ENCODE measurements at regions not wholly inside any gene's neighbourhood (a gene's known extent, or its start where the extent isn't known, plus 50 kb on each side); places are given as distances from the start of the nearest gene placed in this dataset.

GRCh38 chr4:128540122-128540521 is 252.5 kb upstream of the PGRMC2 start:
- Histone ChIP-seq H3K9ac (ENCODE audit: low read length) (no peak overlapping the region), H3K27ac (ENCODE audit: low read length in 2 of 2) (no peak overlapping the region), H3K79me2 (ENCODE audit: control insufficient read depth, insufficient read depth, low read length) (no peaks in the 10 kb centered on the region), H3K4me3 (ENCODE audit: control extremely low read depth in 1 of 5, extremely low read depth in 1 of 5, insufficient read depth in 1 of 5, low read depth in 2 of 5, low read length in 4 of 5) (no peak overlapping the region), H3K36me3 (replicated peaks in 1 of 2; ENCODE audit: control extremely low read depth in 1 of 2, control insufficient read depth in 1 of 2, extremely low read depth in 1 of 2, insufficient read depth in 2 of 2, low read length in 1 of 2) (no peaks in the 10 kb centered on the region), H4K20me1 (ENCODE audit: control insufficient read depth, insufficient read depth, low read length, poor library complexity, severe bottlenecking) (no peaks in the 10 kb centered on the region), H3K9me3 (ENCODE audit: control extremely low read depth in 1 of 3, control insufficient read depth in 2 of 3, insufficient read depth in 1 of 3, low read length in 2 of 3) (peaks cover 0 to 7% (median 0%) of the 10 kb centered on the region in 3 donors), H3K4me2 (replicated peaks; ENCODE audit: low read depth, low read length, poor library complexity, severe bottlenecking) (no peak overlapping the region), H3K4me1 (ENCODE audit: control insufficient read depth in 2 of 2, insufficient read depth in 2 of 2, low read length in 2 of 2) (no peaks in the 10 kb centered on the region), H3K27me3 (replicated peaks in 1 of 4; ENCODE audit: control extremely low read depth in 1 of 4, control insufficient read depth in 3 of 4, insufficient read depth in 4 of 4, low read length in 3 of 4) (no peaks in the 10 kb centered on the region), H2AFZ (ENCODE audit: insufficient read depth, low read depth, low read length, poor library complexity, severe bottlenecking) (no peak overlapping the region)
- TF ChIP-seq EZH2 (IDR thresholded peaks at IDR 0.05; ENCODE audit: borderline replicate concordance, insufficient read depth, low read depth, low read length, poor library complexity, severe bottlenecking) (no peak), CTCF (IDR thresholded peaks at IDR 0.05) (no peak)
- ChIA-PET POLR2A (no interaction called here), CTCF (no interaction called here)
- Mint-ChIP-seq H3K27me3 (peaks cover 7% of the 10 kb centered on the region), H3K4me1 (no peaks in the 10 kb centered on the region), H3K4me3 (no peak overlapping the region), H3K27ac (no peak overlapping the region), H3K9me3 (ENCODE audit: insufficient read depth) (no peaks in the 10 kb centered on the region)
- WGBS (ENCODE audit: insufficient coverage) = 90% methylated on average over 1 of the region's 3 CpGs
- DNase-seq = no peak
- intact Hi-C loops (cut with micrococcal nuclease) = no loop called here
- no peak for ATAC-seq (ENCODE audit: low read depth)

DNA sequence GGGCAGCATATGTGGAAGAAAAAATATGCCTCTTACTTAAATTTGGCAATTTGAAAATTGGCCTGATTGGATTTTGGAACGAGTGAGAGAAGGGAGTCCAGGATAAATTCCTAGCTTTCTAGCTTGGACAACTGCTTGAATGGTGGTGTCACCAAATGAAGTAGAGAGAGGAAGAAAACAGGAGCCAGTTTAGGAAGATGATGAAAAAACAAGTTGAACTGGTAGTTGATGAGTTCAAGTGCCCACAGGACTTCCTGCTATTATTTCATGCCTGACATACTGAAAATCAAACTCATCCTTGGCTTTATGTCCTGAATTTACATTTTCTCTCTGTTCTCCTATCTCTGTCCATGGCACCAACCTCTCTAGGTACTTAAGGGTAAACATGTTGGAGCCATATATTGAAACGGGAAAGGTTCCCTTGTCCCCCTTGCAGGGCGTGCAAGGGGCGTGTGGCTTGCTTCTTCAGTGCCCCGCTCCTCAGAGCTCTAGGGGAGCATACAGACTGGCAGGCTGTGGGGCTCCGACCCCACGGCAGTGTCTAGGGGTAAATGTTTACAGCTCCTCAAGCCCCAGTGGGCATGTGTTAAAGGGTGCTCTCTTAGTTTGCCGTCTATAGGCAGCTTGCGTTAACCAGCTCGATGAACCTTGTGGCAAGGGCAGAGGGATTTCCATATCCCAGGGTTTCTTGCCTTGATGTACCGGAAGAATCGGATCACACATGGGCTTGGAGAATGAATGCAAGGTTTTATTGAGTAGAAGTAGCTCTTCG is 250.7 kb upstream of the PGRMC2 start:
- H3K27ac Mint-ChIP-seq = no peak overlapping the region
- POLR2A ChIA-PET = no interaction called here
- no peak overlapping the region for H3K4me2 ChIP-seq (replicated peaks; ENCODE audit: low read depth, low read length, poor library complexity, severe bottlenecking)
- intact Hi-C loops (cut with micrococcal nuclease) = no loop called here
- no peak for TF ChIP-seq EZH2 (IDR thresholded peaks at IDR 0.05; ENCODE audit: borderline replicate concordance, insufficient read depth, low read depth, low read length, poor library complexity, severe bottlenecking)
- 96% methylated on average over 13 of the region's 13 CpGs for WGBS (ENCODE audit: insufficient coverage)
- no peak overlapping the region for H3K4me3 ChIP-seq (ENCODE audit: control extremely low read depth in 1 of 5, extremely low read depth in 1 of 5, insufficient read depth in 1 of 5, low read depth in 2 of 5, low read length in 4 of 5)
- H2AFZ ChIP-seq (ENCODE audit: insufficient read depth, low read depth, low read length, poor library complexity, severe bottlenecking) = no peak overlapping the region
- CTCF ChIA-PET = no interaction called here
- H3K27me3 ChIP-seq (replicated peaks in 1 of 4; ENCODE audit: control extremely low read depth in 1 of 4, control insufficient read depth in 3 of 4, insufficient read depth in 4 of 4, low read length in 3 of 4) = no peaks in the 10 kb centered on the region
- H3K4me1 Mint-ChIP-seq = no peaks in the 10 kb centered on the region
- ATAC-seq (ENCODE audit: low read depth) = no peak
- H3K27me3 Mint-ChIP-seq = peaks cover 11% of the 10 kb centered on the region
- H3K79me2 ChIP-seq (ENCODE audit: control insufficient read depth, insufficient read depth, low read length) = no peaks in the 10 kb centered on the region
- H3K27ac ChIP-seq (ENCODE audit: low read length in 2 of 2) = no peak overlapping the region
- H3K4me1 ChIP-seq (ENCODE audit: control insufficient read depth in 2 of 2, insufficient read depth in 2 of 2, low read length in 2 of 2) = no peaks in the 10 kb centered on the region
- peaks cover 0 to 7% (median 0%) of the 10 kb centered on the region in 3 donors for H3K9me3 ChIP-seq (ENCODE audit: control extremely low read depth in 1 of 3, control insufficient read depth in 2 of 3, insufficient read depth in 1 of 3, low read length in 2 of 3)
- no peak overlapping the region for H3K4me3 Mint-ChIP-seq
- no peaks in the 10 kb centered on the region for H3K36me3 ChIP-seq (replicated peaks in 1 of 2; ENCODE audit: control extremely low read depth in 1 of 2, control insufficient read depth in 1 of 2, extremely low read depth in 1 of 2, insufficient read depth in 2 of 2, low read length in 1 of 2)
- no peaks in the 10 kb centered on the region for H4K20me1 ChIP-seq (ENCODE audit: control insufficient read depth, insufficient read depth, low read length, poor library complexity, severe bottlenecking)
- no peak overlapping the region for H3K9ac ChIP-seq (ENCODE audit: low read length)
- no peaks in the 10 kb centered on the region for H3K9me3 Mint-ChIP-seq (ENCODE audit: insufficient read depth)
- no peak for DNase-seq
